ENCODE measurements at regions not wholly inside any gene's neighbourhood (a gene's known extent, or its start where the extent isn't known, plus 50 kb on each side); places are given as distances from the start of the nearest gene placed in this dataset.

GRCh38 chr3:86837871-86838270 is 153.1 kb downstream of the VGLL3 start:
- no peak overlapping the region for H2AFZ ChIP-seq (ENCODE audit: insufficient read depth, low read depth, low read length, poor library complexity, severe bottlenecking)
- ChIA-PET CTCF (no interaction called here), POLR2A (no interaction called here)
- H3K27me3 Mint-ChIP-seq, result no peaks in the 10 kb centered on the region
- DNase-seq (no peak), ATAC-seq (ENCODE audit: low read depth) (no peak)
- H4K20me1 ChIP-seq (ENCODE audit: control insufficient read depth, insufficient read depth, low read length, poor library complexity, severe bottlenecking), result no peaks in the 10 kb centered on the region
- peaks cover 3% of the 10 kb centered on the region for H3K9me3 Mint-ChIP-seq (ENCODE audit: insufficient read depth)
- no peaks in the 10 kb centered on the region for H3K79me2 ChIP-seq (ENCODE audit: control insufficient read depth, insufficient read depth, low read length)
- intact Hi-C loops (cut with micrococcal nuclease), result no loop called here
- WGBS (ENCODE audit: insufficient coverage), result no CpG with 5 or more reads among the region's 1 CpG
- TF ChIP-seq EZH2 (IDR thresholded peaks at IDR 0.05; ENCODE audit: borderline replicate concordance, insufficient read depth, low read depth, low read length, poor library complexity, severe bottlenecking), result no peak
- TF ChIP-seq CTCF (IDR thresholded peaks at IDR 0.05), result no peak
- no peak overlapping the region for H3K27ac Mint-ChIP-seq
- no peak overlapping the region for H3K4me2 ChIP-seq (replicated peaks; ENCODE audit: low read depth, low read length, poor library complexity, severe bottlenecking)
- no peaks in the 10 kb centered on the region for H3K36me3 ChIP-seq (replicated peaks in 1 of 2; ENCODE audit: control extremely low read depth in 1 of 2, control insufficient read depth in 1 of 2, extremely low read depth in 1 of 2, insufficient read depth in 2 of 2, low read length in 1 of 2)
- H3K9ac ChIP-seq (ENCODE audit: low read length), result no peak overlapping the region
- no peaks in the 10 kb centered on the region for H3K4me1 ChIP-seq (ENCODE audit: control insufficient read depth in 2 of 2, insufficient read depth in 2 of 2, low read length in 2 of 2)
- H3K4me1 Mint-ChIP-seq, result no peaks in the 10 kb centered on the region
- H3K27me3 ChIP-seq (replicated peaks in 1 of 4; ENCODE audit: control extremely low read depth in 1 of 4, control insufficient read depth in 3 of 4, insufficient read depth in 4 of 4, low read length in 3 of 4), result no peaks in the 10 kb centered on the region
- no peak overlapping the region for H3K4me3 Mint-ChIP-seq
- H3K9me3 ChIP-seq (ENCODE audit: control extremely low read depth in 1 of 3, control insufficient read depth in 2 of 3, insufficient read depth in 1 of 3, low read length in 2 of 3), result no peaks in the 10 kb centered on the region
- H3K4me3 ChIP-seq (ENCODE audit: control extremely low read depth in 1 of 5, extremely low read depth in 1 of 5, insufficient read depth in 1 of 5, low read depth in 2 of 5, low read length in 4 of 5), result no peak overlapping the region
- H3K27ac ChIP-seq (ENCODE audit: low read length in 2 of 2), result no peak overlapping the region

- H3K9me3 Mint-ChIP-seq (ENCODE audit: insufficient read depth), result no peaks in the 10 kb centered on the region
These were observed 160.4 kb downstream of the VGLL3 start for GRCh38 chr3:86830566-86830965.

More at GRCh38 chr3:86830566-86830965, 160.4 kb downstream of the VGLL3 start:
- H3K27ac ChIP-seq (ENCODE audit: low read length in 2 of 2), result no peak overlapping the region
- no peaks in the 10 kb centered on the region for H3K4me1 Mint-ChIP-seq
- H3K9ac ChIP-seq (ENCODE audit: low read length), result no peak overlapping the region
- intact Hi-C loops (cut with micrococcal nuclease), result no loop called here
- no peak for ATAC-seq (ENCODE audit: low read depth)
- no peak for DNase-seq
- H3K4me2 ChIP-seq (replicated peaks; ENCODE audit: low read depth, low read length, poor library complexity, severe bottlenecking), result no peak overlapping the region
- no CpG with 5 or more reads among the region's 1 CpG for WGBS (ENCODE audit: insufficient coverage)
- H3K4me3 ChIP-seq (ENCODE audit: control extremely low read depth in 1 of 5, extremely low read depth in 1 of 5, insufficient read depth in 1 of 5, low read depth in 2 of 5, low read length in 4 of 5), result no peak overlapping the region
- H3K36me3 ChIP-seq (replicated peaks in 1 of 2; ENCODE audit: control extremely low read depth in 1 of 2, control insufficient read depth in 1 of 2, extremely low read depth in 1 of 2, insufficient read depth in 2 of 2, low read length in 1 of 2), result no peaks in the 10 kb centered on the region
- no peak for TF ChIP-seq EZH2 (IDR thresholded peaks at IDR 0.05; ENCODE audit: borderline replicate concordance, insufficient read depth, low read depth, low read length, poor library complexity, severe bottlenecking)
- TF ChIP-seq CTCF (IDR thresholded peaks at IDR 0.05), result no peak
- no peaks in the 10 kb centered on the region for H3K27me3 ChIP-seq (replicated peaks in 1 of 4; ENCODE audit: control extremely low read depth in 1 of 4, control insufficient read depth in 3 of 4, insufficient read depth in 4 of 4, low read length in 3 of 4)
- H3K9me3 ChIP-seq (ENCODE audit: control extremely low read depth in 1 of 3, control insufficient read depth in 2 of 3, insufficient read depth in 1 of 3, low read length in 2 of 3), result no peaks in the 10 kb centered on the region
- ChIA-PET CTCF (no interaction called here), POLR2A (no interaction called here)
- H3K79me2 ChIP-seq (ENCODE audit: control insufficient read depth, insufficient read depth, low read length), result no peaks in the 10 kb centered on the region
- H3K27ac Mint-ChIP-seq, result no peak overlapping the region
- no peaks in the 10 kb centered on the region for H4K20me1 ChIP-seq (ENCODE audit: control insufficient read depth, insufficient read depth, low read length, poor library complexity, severe bottlenecking)
- H3K4me3 Mint-ChIP-seq, result no peak overlapping the region
- no peak overlapping the region for H2AFZ ChIP-seq (ENCODE audit: insufficient read depth, low read depth, low read length, poor library complexity, severe bottlenecking)
- H3K27me3 Mint-ChIP-seq, result no peaks in the 10 kb centered on the region
- no peaks in the 10 kb centered on the region for H3K4me1 ChIP-seq (ENCODE audit: control insufficient read depth in 2 of 2, insufficient read depth in 2 of 2, low read length in 2 of 2)
